Activated naive CD8-positive, alpha-beta T cell treated with anti-CD3 and anti-CD28 coated beads, Interleukin-2, amount 50 U/mL, for 24 hours (primary cell): ENCODE measurements at regions not wholly inside any gene's neighbourhood (a gene's known extent, or its start where the extent isn't known, plus 50 kb on each side); places are given as distances from the start of the nearest gene placed in this dataset.

ENCODE experiments used
- ATAC-seq: fragments of 150-1000 bp; cut with Tn5 transposase; one replicate; pipeline ENCODE4 v1.10.0; 2021
- DNase-seq: peaks from one replicate; pipeline ENCODE4 v3.0.0; 2021
- H3K27ac Mint-ChIP-seq: one replicate; pipeline ENCODE4 v1.8.0; 2021; ENCODE audit warnings: mild to moderate bottlenecking, mixed read lengths
- H3K27me3 Mint-ChIP-seq: one replicate; pipeline ENCODE4 v1.8.0; 2021; ENCODE audit warnings: mixed read lengths
- H3K36me3 Mint-ChIP-seq: one replicate; pipeline ENCODE4 v1.8.0; 2021; ENCODE audit warnings: low read depth, mixed read lengths
- H3K4me1 Mint-ChIP-seq: one replicate; pipeline ENCODE4 v1.8.0; 2021; ENCODE audit warnings: mixed read lengths
- H3K4me3 Mint-ChIP-seq: one replicate; pipeline ENCODE4 v1.8.0; 2021; ENCODE audit warnings: mild to moderate bottlenecking, moderate library complexity, mixed read lengths
- H3K9me3 Mint-ChIP-seq: one replicate; pipeline ENCODE4 v1.8.0; 2021; ENCODE audit warnings: mixed read lengths

DNA sequence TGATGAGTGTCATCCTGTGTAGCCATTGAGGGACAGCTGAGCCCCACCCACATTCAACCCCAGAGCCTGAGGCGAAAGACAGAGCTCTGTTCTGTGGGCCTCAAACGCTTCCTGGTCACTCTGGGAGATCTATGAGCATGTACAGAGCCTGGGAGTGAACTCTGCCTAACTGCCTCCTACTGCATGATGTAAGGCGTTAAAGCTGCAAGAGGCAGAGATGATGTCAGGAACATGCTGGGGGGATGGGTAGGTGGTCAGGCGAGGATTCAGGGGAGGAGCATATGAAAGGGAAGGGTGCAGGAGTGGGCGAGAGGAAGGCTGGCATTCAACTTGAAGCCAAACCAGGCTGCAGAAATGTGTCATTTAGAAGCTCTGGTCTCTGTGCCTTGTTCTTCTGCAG, 181.0 kb downstream of the TFCP2L1 start:
- H3K27ac Mint-ChIP-seq: no peak overlapping the region
- DNase-seq (no peak), ATAC-seq (no peak)
- no peaks in the 10 kb centered on the region for H3K9me3 Mint-ChIP-seq
- H3K4me1 Mint-ChIP-seq: no peaks in the 10 kb centered on the region
- H3K27me3 Mint-ChIP-seq: peaks cover 4% of the 10 kb centered on the region
- H3K36me3 Mint-ChIP-seq: no peaks in the 10 kb centered on the region
- H3K4me3 Mint-ChIP-seq: no peak overlapping the region

DNA sequence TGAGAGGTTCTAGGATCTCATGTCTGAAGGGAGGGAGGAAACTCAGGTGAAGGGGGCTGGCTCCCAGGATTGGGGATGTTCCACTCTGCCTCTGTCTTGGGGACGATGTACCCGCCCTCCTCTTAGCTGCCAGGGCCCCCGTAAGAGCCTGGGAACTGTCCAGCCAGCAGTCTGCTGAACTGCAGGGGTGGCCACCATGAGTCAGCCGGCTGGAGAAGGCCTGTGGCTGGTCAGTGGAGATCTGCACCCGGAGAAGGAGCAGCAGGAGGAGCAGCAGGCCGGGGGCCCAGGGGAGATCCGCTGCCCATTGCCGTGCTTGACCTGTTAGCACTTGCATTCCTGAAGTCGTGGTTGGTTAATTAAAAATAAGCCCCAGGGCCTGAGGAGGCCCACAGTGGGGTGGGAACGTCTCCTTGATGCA, 180.3 kb downstream of the TFCP2L1 start:
- Mint-ChIP-seq H3K4me1 (no peaks in the 10 kb centered on the region), H3K27me3 (peaks cover 4% of the 10 kb centered on the region), H3K27ac (no peak overlapping the region), H3K36me3 (no peaks in the 10 kb centered on the region), H3K9me3 (no peaks in the 10 kb centered on the region), H3K4me3 (no peak overlapping the region)
- DNase-seq (no peak), ATAC-seq (no peak)

DNA sequence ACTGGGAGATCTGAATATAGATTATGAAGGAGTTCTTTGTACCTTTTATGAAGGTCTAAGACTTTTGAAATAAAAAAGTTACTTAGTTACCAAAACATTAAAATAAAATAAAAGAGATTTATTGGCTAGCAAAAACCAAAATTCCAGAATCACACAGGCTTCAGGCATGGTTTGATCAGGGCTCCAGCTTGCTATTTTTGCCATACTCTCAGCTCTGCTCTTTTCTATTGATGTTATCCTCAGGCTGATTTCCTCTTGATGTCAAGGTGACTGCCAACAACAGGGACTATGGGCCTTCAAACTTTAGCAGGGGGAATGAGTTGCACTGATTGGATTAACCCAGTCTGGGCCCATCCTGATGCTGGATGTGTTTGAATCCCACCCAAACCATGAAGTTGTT, 174.1 kb downstream of the TFCP2L1 start:
- Mint-ChIP-seq H3K4me3 (no peak overlapping the region), H3K9me3 (peaks cover 3% of the 10 kb centered on the region), H3K36me3 (no peaks in the 10 kb centered on the region), H3K27me3 (no peaks in the 10 kb centered on the region), H3K27ac (no peak overlapping the region), H3K4me1 (no peaks in the 10 kb centered on the region)
- ATAC-seq: no peak
- no peak for DNase-seq

DNA sequence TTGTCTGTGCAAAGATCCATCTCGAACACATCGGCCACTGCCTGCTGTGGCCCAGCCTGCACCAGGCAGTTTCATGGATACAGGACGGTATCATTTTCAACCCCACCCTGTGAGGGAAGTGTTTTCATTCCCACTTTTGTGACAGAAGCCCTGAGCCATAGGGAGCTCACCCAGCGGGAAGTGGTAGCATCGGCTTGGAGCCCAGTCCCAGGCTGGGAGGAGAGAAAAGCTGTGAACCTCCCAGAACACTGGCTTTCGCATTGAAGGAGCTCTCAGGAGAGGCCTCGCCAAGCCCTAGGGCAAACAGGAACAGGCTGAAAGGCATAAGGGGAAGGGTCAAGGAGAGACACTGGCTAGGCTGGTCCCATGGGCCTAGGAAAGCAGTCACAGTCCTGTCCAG, 166.1 kb downstream of the TFCP2L1 start:
- H3K27me3 Mint-ChIP-seq: no peaks in the 10 kb centered on the region
- no peak for DNase-seq
- no peaks in the 10 kb centered on the region for H3K4me1 Mint-ChIP-seq
- H3K36me3 Mint-ChIP-seq: no peaks in the 10 kb centered on the region
- no peak overlapping the region for H3K4me3 Mint-ChIP-seq
- H3K27ac Mint-ChIP-seq: no peak overlapping the region
- no peak for ATAC-seq
- H3K9me3 Mint-ChIP-seq: no peaks in the 10 kb centered on the region

DNA sequence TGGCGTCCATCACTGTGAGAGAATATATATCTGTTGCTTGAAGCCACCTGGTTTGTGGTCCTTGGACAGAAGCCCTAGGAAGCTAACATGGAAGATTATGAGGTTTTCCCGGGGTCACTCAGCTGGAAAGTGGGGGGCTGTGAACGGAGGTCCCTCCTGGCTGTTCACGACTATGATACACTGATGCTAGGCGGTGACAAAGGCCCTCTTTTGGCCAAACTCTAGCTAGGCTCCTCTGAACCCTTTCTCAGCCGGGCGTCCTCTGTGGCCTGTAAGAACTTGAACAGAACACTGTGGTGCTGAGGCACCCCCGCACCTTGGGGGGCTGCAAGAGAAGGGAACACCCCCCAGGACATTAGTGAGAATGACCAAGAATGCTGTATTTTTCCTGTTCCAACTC, 164.6 kb downstream of the TFCP2L1 start:
- Mint-ChIP-seq H3K36me3 (no peaks in the 10 kb centered on the region), H3K27me3 (no peaks in the 10 kb centered on the region), H3K27ac (no peak overlapping the region), H3K4me1 (no peaks in the 10 kb centered on the region), H3K9me3 (no peaks in the 10 kb centered on the region), H3K4me3 (no peak overlapping the region)
- ATAC-seq (no peak), DNase-seq (no peak)

DNA sequence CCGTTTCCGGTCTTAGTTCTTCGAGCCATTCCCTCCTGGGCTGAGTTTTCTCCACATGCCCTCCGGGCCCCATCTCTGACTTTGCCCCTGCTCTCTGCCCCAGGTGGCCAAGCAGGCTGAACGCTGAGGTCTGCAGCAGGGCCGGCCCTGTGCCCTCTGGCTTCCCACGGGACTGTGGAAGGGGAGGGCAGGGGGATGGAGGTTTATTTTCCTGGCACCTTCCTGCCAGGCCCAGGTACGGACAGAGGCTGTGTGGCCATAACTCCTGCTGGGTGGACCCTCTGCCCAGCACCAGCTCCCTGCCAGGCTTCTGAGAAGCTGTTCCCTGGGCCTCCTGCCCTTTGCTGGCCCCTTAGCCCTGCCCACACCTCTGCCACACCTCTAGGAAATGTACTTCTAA, 164.0 kb downstream of the TFCP2L1 start:
- H3K4me1 Mint-ChIP-seq: no peaks in the 10 kb centered on the region

DNA sequence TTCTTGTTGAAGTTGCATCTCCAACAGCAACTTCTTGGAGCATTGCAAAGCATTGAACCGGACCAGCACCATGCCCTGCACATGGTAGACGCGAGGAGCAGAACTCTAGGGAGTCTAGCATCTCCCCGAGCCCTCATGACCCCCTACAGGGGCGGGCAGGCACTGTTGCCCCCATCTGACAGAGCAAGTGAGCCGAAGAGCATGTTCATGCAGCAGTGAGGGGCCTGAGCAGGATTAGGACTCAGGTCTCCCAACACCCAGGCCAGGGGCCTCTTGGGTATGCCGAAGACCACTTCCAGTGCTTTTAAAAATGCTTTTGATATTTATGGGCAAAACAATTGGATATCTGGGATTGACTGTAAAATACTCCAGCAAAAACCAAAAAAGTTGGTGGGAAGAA, 163.3 kb downstream of the TFCP2L1 start:
- Mint-ChIP-seq H3K27ac (no peak overlapping the region), H3K4me3 (no peak overlapping the region), H3K36me3 (no peaks in the 10 kb centered on the region), H3K9me3 (no peaks in the 10 kb centered on the region), H3K27me3 (no peaks in the 10 kb centered on the region), H3K4me1 (no peaks in the 10 kb centered on the region)
- no peak for DNase-seq
- no peak for ATAC-seq

More for the DNA sequence above, 164.0 kb downstream of the TFCP2L1 start:
- Mint-ChIP-seq H3K4me3 (no peak overlapping the region), H3K27me3 (no peaks in the 10 kb centered on the region), H3K9me3 (no peaks in the 10 kb centered on the region), H3K36me3 (no peaks in the 10 kb centered on the region), H3K27ac (no peak overlapping the region)
- no peak for ATAC-seq
- DNase-seq: no peak

DNA sequence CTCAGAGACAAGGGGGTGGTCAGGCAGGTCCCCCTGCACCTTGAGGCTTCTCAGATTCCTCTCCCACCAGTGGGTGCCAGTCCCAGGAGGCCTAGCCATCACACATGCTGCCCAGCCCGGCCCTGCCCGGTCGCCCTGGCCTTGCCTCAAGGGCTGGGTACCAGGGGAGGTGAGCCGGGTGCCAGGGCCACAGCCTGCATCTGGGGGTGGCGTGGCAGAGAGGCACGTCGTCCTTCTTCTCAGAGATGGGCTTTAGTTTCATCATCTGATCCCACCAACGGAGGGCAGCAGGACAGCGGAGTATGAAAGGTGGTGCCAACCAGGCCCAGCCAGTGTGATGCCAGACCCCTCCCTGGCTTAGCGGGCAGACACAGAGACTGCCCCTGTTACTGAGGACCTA, 161.7 kb downstream of the TFCP2L1 start:
- H3K27ac Mint-ChIP-seq: no peak overlapping the region
- no peaks in the 10 kb centered on the region for H3K9me3 Mint-ChIP-seq
- no peak overlapping the region for H3K4me3 Mint-ChIP-seq
- no peaks in the 10 kb centered on the region for H3K4me1 Mint-ChIP-seq
- DNase-seq (no peak), ATAC-seq (no peak)
- no peaks in the 10 kb centered on the region for H3K27me3 Mint-ChIP-seq
- no peaks in the 10 kb centered on the region for H3K36me3 Mint-ChIP-seq

DNA sequence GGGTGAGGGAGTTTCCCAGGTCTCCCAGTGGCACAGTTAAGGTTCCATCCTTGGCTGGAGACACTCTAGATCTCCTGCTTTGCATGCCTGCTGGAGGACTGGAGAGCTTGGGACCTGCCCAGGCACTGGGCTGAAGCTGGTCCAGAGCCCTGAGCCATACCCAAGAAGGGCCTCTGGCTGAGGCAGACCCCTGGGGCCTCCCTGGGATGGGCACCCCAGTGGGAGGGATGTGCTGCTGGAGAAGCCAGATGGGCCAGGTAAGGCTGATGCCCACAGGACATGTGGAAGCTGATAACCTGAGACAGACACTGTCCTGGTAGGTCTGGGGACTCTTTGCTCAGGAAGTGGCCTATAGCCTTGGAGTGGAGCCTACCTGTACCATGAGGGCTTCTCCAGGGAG, 160.7 kb downstream of the TFCP2L1 start:
- Mint-ChIP-seq H3K27me3 (no peaks in the 10 kb centered on the region), H3K9me3 (no peaks in the 10 kb centered on the region), H3K4me3 (no peak overlapping the region), H3K27ac (no peak overlapping the region), H3K4me1 (no peaks in the 10 kb centered on the region), H3K36me3 (no peaks in the 10 kb centered on the region)
- no peak for ATAC-seq
- no peak for DNase-seq

DNA sequence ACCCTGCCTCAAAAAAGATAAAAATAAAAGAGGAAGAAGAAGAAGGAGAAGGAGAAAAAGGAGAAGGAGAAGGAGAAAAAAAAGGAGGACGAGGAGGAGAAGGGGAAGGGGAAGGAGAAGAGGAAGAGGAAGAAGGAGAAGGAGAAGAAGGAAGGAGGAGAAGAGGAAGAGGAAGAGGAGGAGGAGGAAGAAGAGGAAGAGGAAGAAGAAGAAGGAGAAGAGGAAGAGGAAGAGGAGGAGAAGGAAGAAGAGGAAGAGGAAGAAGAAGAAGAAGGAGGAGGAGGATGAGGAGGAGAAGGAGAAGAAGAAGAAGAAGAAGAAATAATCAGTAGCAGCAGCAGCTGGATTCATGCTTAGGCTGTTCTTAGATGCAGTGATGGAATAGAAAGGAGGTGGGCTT, 159.7 kb downstream of the TFCP2L1 start:
- Mint-ChIP-seq H3K4me1 (no peaks in the 10 kb centered on the region), H3K27ac (no peak overlapping the region), H3K27me3 (no peaks in the 10 kb centered on the region), H3K9me3 (no peaks in the 10 kb centered on the region), H3K36me3 (no peaks in the 10 kb centered on the region), H3K4me3 (no peak overlapping the region)
- DNase-seq (no peak), ATAC-seq (no peak)

DNA sequence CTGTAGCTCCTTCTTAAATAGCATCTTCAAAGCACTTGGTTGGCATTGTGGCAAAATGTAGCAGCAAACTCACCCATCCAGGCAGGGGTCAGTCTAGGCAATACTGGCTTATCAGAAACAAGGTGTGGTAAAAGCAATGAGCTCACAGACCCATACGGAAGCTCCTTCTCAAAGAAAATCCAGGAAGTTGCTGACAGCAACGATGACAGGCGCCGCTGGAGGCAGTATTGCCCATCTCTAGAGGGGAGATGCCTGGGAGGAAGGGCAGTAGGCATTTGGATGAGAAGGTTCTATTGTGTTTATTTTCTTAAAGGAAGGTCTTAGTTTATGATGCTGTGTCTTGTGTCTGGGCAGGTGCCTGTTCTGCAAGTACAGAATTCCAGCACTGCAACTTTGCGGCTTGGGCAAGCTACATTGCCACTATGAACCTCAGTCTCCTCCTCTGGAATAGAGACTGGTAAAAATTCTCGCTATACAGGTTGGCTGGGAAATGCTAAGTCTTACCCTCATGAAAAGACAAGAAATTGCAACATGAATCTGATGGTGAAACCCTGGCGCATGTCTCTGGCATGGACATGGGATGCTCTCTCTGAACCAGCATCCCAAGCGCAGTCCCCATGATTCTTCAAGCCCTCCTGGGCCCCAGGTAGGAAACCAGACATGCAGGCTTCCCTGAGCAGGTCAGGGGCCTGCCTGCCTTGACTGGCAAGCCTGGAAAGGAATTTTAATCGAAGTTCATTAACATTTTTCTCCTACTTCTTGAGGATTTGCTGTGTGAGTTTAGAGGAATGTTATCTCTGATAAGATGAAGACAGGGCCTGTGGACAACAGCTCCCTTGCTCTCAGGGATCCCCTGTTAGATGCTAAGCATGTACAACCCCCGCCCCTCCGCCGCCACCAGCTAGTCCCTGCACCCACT, 156.0 kb downstream of the TFCP2L1 start:
- ATAC-seq (no peak), DNase-seq (peak; percentile 10)
- no peak overlapping the region for H3K27ac Mint-ChIP-seq
- no peak overlapping the region for H3K4me3 Mint-ChIP-seq
- H3K36me3 Mint-ChIP-seq: no peaks in the 10 kb centered on the region
- H3K9me3 Mint-ChIP-seq: no peaks in the 10 kb centered on the region
- H3K27me3 Mint-ChIP-seq: peaks cover 2% of the 10 kb centered on the region
- no peaks in the 10 kb centered on the region for H3K4me1 Mint-ChIP-seq

DNA sequence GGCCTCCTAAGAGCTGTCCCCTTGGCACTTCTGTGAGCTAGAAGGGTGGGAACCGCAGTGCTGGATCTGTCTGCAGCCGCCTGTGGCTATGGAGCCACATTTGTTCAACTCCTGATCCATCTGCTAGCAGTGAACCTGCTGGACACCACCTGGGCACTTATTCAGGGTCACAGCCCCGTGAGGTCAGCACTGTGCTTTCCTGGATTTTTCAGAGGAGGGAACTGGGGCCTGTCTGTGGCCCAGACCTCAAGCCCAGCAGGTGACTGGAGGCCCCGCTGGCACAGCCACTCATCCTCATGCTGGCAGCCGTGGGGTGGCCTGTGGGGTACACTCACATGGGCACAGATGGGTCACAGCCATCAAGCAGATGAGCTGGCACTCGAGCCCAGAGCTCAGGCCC, 155.3 kb downstream of the TFCP2L1 start:
- Mint-ChIP-seq H3K4me1 (no peaks in the 10 kb centered on the region), H3K27me3 (peaks cover 2% of the 10 kb centered on the region), H3K9me3 (no peaks in the 10 kb centered on the region), H3K36me3 (no peaks in the 10 kb centered on the region), H3K4me3 (no peak overlapping the region), H3K27ac (no peak overlapping the region)
- DNase-seq (no peak), ATAC-seq (no peak)

DNA sequence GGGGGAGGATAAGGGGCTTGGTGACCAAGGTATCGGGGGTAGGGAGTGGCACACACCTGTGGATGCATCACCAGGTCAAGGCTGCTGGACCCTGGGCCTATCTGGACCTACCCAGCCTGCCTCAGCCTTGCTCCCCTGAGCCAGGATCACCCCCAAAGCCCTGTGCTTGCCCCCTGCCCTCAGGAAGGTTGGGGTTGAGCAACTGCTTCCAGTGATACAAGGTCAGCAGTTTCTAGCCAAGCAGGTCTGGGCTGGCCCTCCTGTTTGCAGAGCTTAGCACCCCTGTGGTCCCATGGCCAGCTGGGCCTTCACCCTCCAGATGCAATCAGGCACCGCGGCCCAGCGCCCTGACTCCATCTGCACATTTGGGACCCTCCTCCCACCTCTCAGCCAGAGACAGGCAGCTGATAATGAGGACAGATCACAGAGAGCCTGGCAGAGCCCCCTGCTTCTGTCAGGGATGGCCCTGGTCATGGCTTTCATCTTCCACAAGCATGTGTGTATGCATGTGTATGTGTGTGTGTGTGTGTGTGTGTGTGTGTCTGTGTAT, 154.6 kb downstream of the TFCP2L1 start:
- peaks cover 2% of the 10 kb centered on the region for H3K27me3 Mint-ChIP-seq
- DNase-seq (no peak), ATAC-seq (no peak)
- no peaks in the 10 kb centered on the region for H3K36me3 Mint-ChIP-seq
- no peak overlapping the region for H3K27ac Mint-ChIP-seq
- no peaks in the 10 kb centered on the region for H3K4me1 Mint-ChIP-seq
- H3K9me3 Mint-ChIP-seq: no peaks in the 10 kb centered on the region
- no peak overlapping the region for H3K4me3 Mint-ChIP-seq

DNA sequence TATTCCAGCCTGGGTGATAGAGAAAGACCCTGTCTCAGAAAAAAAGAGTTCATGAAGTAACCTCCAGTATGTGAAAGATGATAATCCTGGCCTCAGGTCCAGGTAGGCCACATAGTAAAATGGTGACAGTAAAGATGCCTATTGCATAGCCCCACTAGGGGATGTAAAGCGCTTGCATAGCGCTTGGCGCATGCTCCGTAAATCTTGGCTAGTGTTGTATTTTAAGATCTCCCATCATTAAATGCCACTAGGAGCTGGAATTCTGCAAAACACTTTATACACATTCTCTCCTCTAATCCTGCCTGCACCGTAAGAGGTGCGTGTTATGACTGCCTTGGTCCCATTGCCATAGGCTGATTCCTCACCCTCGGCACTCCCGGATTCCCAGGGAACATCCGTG, 153.6 kb downstream of the TFCP2L1 start:
- Mint-ChIP-seq H3K36me3 (no peaks in the 10 kb centered on the region), H3K9me3 (no peaks in the 10 kb centered on the region), H3K27ac (no peak overlapping the region), H3K4me1 (no peaks in the 10 kb centered on the region), H3K4me3 (no peak overlapping the region), H3K27me3 (peaks cover 2% of the 10 kb centered on the region)
- ATAC-seq: no peak
- DNase-seq: no peak

DNA sequence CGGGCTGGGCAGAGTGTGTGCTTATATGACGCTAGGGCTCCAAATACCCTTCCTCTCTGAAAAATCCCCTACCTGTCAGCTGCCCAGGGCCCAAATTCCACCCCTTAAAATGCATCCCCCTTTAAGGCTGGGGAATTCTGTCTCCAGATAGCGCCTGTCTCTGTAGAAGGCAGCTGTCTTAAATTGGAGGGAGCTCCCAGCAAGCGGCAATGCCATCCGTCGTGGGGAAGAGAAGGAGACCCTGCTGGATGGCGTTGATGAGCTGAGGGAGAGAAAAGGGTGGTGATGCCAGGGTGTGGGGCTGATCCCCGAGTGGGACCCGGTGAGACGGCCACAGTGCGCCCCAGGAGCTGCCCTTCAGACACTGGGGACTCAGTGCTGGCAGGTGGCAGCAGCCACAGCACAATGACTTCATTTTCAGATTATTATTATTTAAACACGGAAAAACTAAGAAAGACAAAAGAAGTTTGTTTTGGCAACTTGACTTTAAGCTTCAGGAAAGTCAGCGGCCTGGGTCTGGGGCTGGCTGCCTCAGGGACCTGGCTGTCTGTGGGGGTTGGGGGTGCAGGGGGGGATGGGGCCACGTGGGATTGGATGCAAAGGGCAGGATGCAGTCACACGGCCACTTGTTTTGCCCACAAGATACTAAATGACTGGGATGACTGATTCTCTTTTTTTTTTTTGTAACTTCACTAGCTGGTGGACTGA, 152.8 kb downstream of the TFCP2L1 start:
- ATAC-seq: no peak
- Mint-ChIP-seq H3K4me1 (no peaks in the 10 kb centered on the region), H3K27ac (no peak overlapping the region), H3K36me3 (no peaks in the 10 kb centered on the region), H3K27me3 (peaks cover 2% of the 10 kb centered on the region), H3K9me3 (no peaks in the 10 kb centered on the region), H3K4me3 (no peak overlapping the region)
- DNase-seq: no peak
